A549 (cell line): ENCODE measurements at regions not wholly inside any gene's neighbourhood (a gene's known extent, or its start where the extent isn't known, plus 50 kb on each side); places are given as distances from the start of the nearest gene placed in this dataset.

Source experiments
- BHLHE40 ChIP-seq: IDR thresholded peaks from 2 replicates; pipeline ENCODE4 v1.6.1; 2012; ENCODE audit warnings: low read depth, low read length, inconsistent platforms
- ESRRA ChIP-seq: fragments of 150-350 bp; IDR thresholded peaks from 2 replicates; pipeline ENCODE4 v1.6.1; 2014; ENCODE audit warnings: mild to moderate bottlenecking, low read length, borderline replicate concordance
- HDAC2 ChIP-seq: fragments of 200-600 bp; sonication (generic); IDR thresholded peaks from 2 replicates; pipeline ENCODE4 v1.6.1; 2016
- HOXA7 ChIP-seq: fragments of 250-450 bp; sonication (Bioruptor Pico); IDR thresholded peaks from 2 replicates; pipeline ENCODE4 v1.5.0; 2020; ENCODE audit warnings: mild to moderate bottlenecking, moderate library complexity
- MAFK ChIP-seq: fragments of 450-650 bp; IDR thresholded peaks from 2 replicates; pipeline ENCODE4 v1.6.1; 2014; ENCODE audit not compliant: partially characterized antibody
- POLR2A ChIP-seq: IDR thresholded peaks from 2 replicates; pipeline ENCODE4 v1.6.1; 2012; ENCODE audit warnings: mild to moderate bottlenecking, low read length
- RFX5 ChIP-seq: fragments of 450-650 bp; IDR thresholded peaks from 2 replicates; pipeline ENCODE4 v1.7.1; 2014; ENCODE audit warnings: antibody characterized with exemption, mild to moderate bottlenecking, moderate library complexity
- RNF2 ChIP-seq: fragments of 200-600 bp; sonication (generic); IDR thresholded peaks from 2 replicates; pipeline ENCODE4 v1.6.1; 2016; ENCODE audit warnings: low read depth, mild to moderate bottlenecking, antibody characterized with exemption, moderate library complexity, borderline replicate concordance
- TF ChIP-seq, protein P1 (sequence below): fragments of >200 bp; sonication (Bioruptor Twin); formaldehyde crosslinking; IDR thresholded peaks from 3 replicates; pipeline ENCODE4 v1.5.1; 2016
- TF ChIP-seq, protein P2 (sequence below): IDR thresholded peaks from 2 replicates; pipeline ENCODE4 v1.6.1; 2012
- TF ChIP-seq, protein P3 (sequence below): fragments of 250-450 bp; sonication (Bioruptor Pico); IDR thresholded peaks from 2 replicates; pipeline ENCODE4 v1.5.0; 2020; ENCODE audit warnings: low read depth, mild to moderate bottlenecking, moderate library complexity
- TF ChIP-seq, protein P4 (sequence below): IDR thresholded peaks from 2 replicates; pipeline ENCODE4 v1.6.1; 2012

DNA sequence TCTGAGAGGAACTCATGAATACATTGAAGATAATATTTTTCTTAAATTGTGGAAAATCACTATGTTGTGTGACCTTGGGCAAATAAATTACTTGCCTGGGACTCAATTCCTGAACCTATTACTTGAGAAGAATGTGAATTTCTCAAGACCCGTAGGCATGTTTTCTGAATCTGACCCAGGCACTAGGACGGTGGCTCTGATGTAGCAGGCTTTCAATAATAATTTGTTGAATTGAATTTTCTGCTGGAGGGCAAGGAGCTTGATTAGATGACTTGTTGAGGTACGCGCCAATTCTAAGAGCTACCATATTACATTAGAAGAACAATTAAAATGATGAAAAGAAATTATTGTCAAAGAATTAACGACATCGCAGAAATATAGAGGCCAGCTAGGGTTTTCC lies 150.2 kb upstream of the LRRC3B start:
- TF ChIP-seq BHLHE40 (no peak), RNF2 (no peak), HDAC2 (no peak), RFX5 (no peak), POLR2A (no peak), ESRRA (no peak), MAFK (no peak), HOXA7 (CRISPR knock-in tag) (no peak)
- TF ChIP-seq, protein P1, sequence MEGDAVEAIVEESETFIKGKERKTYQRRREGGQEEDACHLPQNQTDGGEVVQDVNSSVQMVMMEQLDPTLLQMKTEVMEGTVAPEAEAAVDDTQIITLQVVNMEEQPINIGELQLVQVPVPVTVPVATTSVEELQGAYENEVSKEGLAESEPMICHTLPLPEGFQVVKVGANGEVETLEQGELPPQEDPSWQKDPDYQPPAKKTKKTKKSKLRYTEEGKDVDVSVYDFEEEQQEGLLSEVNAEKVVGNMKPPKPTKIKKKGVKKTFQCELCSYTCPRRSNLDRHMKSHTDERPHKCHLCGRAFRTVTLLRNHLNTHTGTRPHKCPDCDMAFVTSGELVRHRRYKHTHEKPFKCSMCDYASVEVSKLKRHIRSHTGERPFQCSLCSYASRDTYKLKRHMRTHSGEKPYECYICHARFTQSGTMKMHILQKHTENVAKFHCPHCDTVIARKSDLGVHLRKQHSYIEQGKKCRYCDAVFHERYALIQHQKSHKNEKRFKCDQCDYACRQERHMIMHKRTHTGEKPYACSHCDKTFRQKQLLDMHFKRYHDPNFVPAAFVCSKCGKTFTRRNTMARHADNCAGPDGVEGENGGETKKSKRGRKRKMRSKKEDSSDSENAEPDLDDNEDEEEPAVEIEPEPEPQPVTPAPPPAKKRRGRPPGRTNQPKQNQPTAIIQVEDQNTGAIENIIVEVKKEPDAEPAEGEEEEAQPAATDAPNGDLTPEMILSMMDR = no peak
- TF ChIP-seq, protein P2, sequence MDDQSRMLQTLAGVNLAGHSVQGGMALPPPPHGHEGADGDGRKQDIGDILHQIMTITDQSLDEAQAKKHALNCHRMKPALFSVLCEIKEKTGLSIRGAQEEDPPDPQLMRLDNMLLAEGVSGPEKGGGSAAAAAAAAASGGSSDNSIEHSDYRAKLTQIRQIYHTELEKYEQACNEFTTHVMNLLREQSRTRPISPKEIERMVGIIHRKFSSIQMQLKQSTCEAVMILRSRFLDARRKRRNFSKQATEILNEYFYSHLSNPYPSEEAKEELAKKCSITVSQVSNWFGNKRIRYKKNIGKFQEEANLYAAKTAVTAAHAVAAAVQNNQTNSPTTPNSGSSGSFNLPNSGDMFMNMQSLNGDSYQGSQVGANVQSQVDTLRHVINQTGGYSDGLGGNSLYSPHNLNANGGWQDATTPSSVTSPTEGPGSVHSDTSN = no peak
- TF ChIP-seq, protein P3, sequence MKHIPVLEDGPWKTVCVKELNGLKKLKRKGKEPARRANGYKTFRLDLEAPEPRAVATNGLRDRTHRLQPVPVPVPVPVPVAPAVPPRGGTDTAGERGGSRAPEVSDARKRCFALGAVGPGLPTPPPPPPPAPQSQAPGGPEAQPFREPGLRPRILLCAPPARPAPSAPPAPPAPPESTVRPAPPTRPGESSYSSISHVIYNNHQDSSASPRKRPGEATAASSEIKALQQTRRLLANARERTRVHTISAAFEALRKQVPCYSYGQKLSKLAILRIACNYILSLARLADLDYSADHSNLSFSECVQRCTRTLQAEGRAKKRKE = no peak
- TF ChIP-seq, protein P4, sequence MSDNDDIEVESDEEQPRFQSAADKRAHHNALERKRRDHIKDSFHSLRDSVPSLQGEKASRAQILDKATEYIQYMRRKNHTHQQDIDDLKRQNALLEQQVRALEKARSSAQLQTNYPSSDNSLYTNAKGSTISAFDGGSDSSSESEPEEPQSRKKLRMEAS = no peak
